ENCODE measurements at regions not wholly inside any gene's neighbourhood (a gene's known extent, or its start where the extent isn't known, plus 50 kb on each side); places are given as distances from the start of the nearest gene placed in this dataset.

GRCh38 chrX:78213331-78213730, 73.9 kb upstream of the TAF9B start:
- no peak overlapping the region for H3K4me3 ChIP-seq (ENCODE audit: low read depth, low read length)
- TF ChIP-seq CTCF (IDR thresholded peaks at IDR 0.05; ENCODE audit: insufficient read depth, low read length, missing control alignments) = no peak
- DNase-seq (ENCODE audit: low read depth, low spot score) = no peak
- POLR2A ChIA-PET = no interaction called here
- CTCF ChIA-PET = no interaction called here

- POLR2A ChIA-PET = no interaction called here
- CTCF ChIA-PET = interaction anchor here (0.9 kb wide), 1 partner anchor 1921 kb away, joined by 3 read pairs; no protein-coding TSS in a partner anchor
Observed at GRCh38 chrX:78199851-78200250, 60.4 kb upstream of the TAF9B start.

More at GRCh38 chrX:78199851-78200250, 60.4 kb upstream of the TAF9B start:
- DNase-seq (ENCODE audit: low read depth, low spot score) = no peak
- no peak for TF ChIP-seq CTCF (IDR thresholded peaks at IDR 0.05; ENCODE audit: insufficient read depth, low read length, missing control alignments)
- H3K4me3 ChIP-seq (ENCODE audit: low read depth, low read length) = no peak overlapping the region

All from AG04449 (cell line).